GM19025 (cell line): ENCODE measurements at regions not wholly inside any gene's neighbourhood (a gene's known extent, or its start where the extent isn't known, plus 50 kb on each side); places are given as distances from the start of the nearest gene placed in this dataset.

Source experiments
- ATAC-seq: cut with Tn5 transposase; IDR thresholded peaks from one replicate; pipeline ENCODE4 v1.9.1; 2021; ENCODE audit warnings: mild to moderate bottlenecking, low read depth, moderate library complexity; ENCODE audit not compliant: unreplicated experiment

DNA sequence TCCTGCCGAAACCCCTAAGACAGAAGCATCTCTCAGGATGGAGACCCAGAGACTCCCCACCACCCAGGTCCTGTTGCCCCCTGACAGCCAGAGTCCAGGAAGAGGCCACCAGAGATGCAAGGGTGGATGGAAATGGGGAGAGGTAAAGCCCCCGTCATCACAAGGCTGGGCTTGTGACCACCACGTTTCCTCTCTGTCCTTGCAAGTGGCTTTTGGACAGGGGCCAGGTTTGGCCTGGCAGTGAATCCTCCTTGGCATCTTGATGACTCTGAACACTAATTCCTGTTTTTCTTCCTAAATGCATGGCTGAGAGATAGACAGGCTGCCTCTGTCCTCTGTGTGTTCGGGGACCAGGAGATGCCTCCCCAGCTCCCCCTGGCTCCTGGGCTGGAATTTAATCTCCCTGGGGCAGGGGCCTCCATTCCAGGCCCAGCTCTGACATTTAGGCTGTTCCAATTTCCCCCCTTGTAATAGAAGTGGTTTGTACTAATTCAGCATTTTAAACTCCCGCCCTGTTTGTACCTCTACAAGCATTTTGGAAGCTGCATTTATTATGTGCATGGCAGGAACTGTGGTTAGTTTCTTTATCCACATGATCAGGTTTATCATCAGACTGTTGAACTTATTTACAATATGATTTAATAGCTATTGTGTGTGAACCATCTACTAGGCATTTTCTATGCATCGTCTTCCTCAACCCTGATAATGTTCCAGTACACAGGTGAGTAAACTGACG lies 116.1 kb upstream of the IRX6 start:
- ATAC-seq: no peak

DNA sequence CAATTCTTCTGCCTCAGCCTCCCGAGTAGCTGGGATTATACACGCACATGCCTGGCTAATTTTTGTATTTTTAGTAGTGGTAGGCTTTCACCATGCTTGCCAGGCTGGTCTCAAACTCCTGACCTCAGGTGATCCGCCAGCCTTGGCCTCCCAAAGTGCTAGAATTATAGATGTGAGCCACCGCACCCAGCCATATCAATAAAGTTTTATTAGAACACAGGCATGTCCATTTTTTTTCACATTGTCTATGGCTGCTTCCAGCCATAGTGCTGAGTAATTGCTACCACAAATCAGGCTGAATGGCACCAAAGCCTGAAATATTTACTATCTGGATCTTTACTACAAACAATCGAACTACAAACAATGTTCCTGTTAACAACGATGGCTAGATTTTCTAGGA lies 114.4 kb upstream of the IRX6 start:
- ATAC-seq: no peak

DNA sequence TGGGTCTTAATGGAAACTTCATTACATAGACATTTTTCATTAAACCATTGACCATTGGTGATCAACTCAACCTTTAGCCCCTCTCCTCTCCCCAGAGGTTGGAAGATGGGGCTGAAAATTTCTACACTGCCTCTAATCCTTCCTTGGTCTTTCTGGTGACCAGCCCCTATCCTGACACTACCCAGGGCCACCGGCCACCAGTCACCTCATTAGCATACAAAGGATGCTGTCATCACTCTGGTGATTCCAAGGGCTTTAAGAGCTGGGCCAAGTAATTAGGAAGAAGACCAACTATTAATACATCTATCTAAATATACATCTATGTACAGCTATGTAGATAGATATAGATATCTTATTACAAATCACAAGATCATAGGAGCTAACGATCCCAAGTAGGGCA lies 111.2 kb upstream of the IRX6 start:
- no peak for ATAC-seq

DNA sequence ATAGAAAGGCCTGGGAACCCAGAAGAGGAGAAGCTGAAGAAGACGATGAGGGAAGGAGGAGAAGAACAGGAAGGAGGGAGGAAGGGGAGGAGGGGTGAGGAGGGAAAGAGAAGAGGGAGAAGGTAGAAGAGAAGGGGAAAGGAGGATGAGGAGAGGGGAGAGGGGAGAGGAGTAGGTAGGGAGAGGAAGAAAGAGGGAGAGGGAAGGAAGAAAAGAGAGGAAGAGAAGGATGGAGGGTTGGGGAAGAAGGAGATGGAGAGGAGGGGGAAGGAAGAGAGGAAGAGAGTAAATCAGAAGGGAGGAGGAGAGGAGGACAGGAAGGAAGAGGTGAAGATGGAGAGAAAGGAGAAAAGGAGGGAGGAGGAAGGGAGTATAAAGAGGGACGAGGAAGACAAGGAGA lies 109.6 kb upstream of the IRX6 start:
- no peak for ATAC-seq

DNA sequence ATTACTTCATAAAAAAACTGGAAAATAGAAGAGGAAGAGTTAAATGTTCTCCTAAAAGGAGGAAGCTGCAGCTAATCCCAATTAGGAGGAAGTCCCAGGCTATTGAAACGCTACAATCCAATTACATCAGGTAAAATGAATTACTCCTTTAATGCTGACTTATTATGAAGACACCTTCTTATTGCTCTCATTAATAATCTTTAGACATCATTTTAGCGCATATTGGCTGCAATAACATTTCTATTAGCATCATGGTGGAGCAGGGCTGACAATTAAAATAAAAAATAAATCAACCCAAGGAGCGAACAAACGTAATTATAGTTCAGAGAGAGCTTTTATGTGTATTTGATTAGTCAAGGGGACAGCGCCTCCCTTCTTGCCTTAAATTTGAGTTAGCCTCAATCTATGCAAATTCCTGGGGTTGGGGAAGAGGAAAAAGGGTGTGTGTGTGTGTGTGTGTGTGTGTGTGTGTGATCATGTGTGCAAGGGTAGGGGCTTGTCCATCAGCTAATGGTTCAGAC lies 109.0 kb upstream of the IRX6 start:
- ATAC-seq: no peak

- ATAC-seq: no peak
These were observed 106.6 kb upstream of the IRX6 start for GRCh38 chr16:55217392-55217791.

DNA sequence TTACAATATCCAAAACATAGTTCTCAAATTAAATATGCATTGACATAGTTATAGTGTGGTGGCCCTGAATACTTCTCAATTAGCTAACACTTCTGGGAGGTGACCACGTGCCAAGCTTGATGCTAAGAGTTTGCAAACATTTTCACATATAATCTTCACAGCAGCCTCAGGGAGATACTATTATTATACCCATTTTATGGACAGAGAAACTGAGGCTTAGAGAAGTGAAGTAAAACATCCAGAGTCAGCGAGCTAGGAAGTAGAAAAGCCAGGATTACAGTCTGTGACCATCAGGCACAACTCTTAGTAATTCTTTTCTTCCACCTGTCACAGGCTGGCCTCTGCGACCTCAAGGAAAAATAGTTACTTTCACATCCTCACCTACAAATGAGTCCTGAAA lies 102.2 kb upstream of the IRX6 start:
- no peak for ATAC-seq

DNA sequence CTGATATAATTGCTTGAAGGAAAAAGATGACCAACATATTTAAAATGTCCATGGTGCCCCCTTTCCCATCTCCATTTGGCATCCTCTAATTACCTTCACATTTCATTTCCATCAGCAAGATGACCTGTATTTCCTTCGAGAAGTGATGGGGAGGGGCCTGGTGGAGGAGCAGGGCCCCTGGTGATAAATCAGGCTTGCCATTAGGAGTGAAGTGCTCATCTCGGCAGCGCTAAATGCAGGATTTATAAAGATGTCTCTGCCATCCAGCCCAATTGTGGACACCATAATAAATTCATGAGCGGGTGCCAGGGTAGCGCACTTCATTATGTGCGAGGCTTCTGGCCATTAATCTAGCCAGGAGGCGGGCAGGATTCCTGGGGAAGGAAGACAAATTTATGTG lies 101.5 kb upstream of the IRX6 start:
- no peak for ATAC-seq

- ATAC-seq: no peak
These were observed 97.9 kb upstream of the IRX6 start for GRCh38 chr16:55225972-55226542.

GRCh38 chr16:55232822-55233221 lies 91.2 kb upstream of the IRX6 start:
- ATAC-seq: no peak

DNA sequence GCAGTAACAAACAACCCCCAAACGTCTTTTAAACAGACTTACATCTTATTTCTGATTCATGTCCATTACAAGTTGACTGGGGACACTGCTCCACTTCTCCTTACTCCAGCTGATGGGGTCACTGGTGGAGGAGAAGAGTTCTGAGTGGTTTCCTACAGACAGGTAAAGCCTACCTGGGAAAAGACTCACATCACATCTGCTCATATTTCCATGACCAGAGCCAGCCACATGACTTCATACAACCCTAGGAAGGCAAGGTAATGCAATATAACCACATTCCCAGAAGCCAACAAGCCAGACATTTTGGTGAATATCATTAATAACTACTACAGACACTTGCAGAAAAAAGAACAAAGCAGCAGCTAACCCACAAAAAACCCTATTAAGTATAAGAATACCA lies 90.5 kb upstream of the IRX6 start:
- no peak for ATAC-seq

GRCh38 chr16:55236655-55237054 lies 87.3 kb upstream of the IRX6 start:
- ATAC-seq: no peak

DNA sequence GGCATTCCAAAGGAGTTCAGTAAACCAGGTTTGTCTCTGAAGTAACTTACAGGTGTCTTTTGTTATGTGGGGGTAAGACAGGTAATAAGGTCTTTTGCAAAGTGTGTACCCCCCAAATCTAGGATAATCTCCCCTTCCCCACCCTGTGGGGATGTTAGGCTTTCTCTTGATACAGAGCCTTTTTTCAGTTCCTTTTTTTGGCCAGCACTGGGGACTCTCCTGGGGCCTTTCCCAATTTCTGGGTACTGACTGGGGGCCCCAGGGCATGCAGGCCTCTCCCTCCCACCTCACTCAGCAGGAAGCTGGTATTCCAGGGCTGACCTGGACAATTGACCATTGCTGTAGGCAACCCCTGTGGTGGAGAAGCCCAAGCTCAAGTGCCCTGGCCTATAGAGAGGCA lies 84.3 kb upstream of the IRX6 start:
- no peak for ATAC-seq

DNA sequence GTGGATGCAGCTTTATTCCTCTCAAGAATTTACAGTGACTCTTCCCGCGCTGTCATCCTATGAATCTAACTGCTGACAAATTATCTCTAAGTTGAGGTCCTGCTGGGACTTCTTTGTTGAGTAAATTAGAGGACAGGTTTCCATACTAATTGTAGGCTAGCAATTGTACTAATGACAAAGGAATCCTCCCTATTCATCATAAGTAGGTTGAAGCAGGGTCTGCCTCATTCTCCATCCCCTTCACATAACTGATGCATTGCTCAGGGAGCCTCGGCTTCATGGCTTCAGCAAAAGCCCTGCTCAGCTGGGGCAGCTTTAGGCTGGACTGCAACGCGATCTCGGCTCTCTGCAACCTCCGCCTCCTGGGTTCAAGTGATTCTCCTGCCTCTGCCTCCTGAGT lies 83.1 kb upstream of the IRX6 start:
- ATAC-seq: no peak

DNA sequence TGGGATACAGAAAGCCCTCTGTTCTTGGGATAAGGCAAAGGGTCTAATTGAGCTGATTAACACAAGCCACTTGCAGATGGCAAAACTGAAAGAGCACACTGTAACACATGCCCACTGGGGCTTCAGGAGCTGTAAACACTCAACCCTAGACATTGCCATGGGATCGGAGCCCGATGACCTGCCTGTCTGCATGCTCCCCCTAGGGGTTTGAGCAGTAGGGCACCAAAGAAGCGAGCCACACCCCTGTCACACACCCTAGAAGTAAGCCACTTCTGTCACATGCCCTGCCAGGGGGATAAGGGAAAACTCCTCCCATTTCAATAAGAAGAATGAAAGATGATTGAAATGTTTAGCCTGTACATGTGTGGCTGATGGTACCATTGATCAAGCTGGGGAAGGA lies 81.3 kb upstream of the IRX6 start:
- ATAC-seq: no peak

DNA sequence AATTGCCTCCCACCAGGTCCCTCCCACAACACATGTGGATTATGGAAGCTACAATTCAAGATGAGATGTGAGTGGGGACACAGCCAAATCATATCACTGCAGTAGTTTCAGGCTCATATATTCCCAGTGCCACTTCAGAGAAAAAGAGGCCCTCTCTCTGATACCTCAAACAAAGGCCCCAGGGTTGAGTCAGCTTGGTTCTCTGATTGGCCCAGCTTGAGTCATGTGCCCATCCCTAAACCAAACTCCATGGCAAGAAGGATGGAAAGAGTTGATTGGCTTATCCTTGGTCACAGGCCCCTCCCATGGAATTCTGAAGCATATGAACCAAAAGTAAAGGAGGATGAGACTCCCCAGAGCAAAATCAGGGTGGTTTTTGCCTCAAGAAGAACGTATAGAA lies 75.9 kb upstream of the IRX6 start:
- ATAC-seq: no peak

DNA sequence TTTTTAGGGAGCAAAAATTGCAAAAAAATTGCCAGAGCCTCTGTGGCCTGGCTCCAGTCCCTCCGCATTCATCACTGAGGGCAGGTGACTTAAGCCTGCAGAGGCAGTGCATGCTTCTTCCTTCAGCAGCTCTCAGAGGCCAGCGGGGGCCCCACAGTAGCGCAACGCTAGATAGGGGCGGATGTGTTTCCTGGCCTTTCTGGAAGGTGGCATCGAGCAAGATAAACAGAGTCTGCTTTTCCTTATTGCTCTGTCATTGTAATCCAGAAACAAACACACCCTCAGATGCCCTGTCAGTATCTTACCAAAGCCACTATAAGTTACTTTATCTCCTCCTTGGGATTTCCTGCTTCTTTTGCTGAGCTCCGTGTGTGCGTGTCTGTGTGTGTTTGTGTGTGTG lies 75.5 kb upstream of the IRX6 start:
- no peak for ATAC-seq

DNA sequence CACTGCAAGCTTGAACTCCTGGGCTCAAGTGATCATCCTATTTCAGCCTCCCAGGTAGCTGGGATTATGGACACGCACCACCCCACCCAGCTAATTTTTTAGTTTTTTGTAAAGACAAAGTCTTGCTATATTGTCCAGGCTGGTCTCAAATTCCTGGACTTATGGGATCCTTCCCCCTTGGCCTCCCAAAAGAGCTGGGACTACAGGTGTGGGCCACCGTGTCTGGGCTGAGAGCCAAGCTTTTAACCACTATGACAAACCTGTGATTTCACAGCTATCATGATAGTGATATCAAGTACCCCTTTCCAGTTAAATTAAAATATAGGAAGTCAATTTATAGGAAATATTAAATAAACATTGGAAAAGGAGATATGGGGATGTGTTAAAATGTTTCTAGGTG lies 74.6 kb upstream of the IRX6 start:
- ATAC-seq: no peak

- ATAC-seq: no peak
These were observed 74.1 kb upstream of the IRX6 start for GRCh38 chr16:55249936-55250335.

DNA sequence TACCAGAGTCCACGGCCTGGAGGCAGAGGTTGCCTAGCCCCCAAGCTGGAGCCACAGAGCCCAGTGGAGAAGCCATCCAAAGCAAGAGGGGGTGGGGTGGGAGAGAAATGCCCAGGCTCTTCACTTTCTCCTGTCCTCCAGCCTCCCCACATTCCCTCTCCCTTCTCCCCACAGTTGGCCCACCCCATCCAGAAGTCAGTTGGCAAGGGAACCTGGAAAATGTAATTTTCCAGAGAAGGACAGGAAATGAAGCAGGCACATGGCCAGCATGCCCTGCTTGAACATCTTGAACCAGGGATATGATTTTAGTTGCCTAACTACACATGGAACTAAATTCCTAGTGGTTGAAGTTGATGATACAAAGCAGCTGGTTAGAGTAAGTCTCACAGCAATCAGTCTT lies 73.3 kb upstream of the IRX6 start:
- ATAC-seq: no peak

- ATAC-seq: no peak
These were observed 72.9 kb upstream of the IRX6 start for GRCh38 chr16:55251151-55251550.

DNA sequence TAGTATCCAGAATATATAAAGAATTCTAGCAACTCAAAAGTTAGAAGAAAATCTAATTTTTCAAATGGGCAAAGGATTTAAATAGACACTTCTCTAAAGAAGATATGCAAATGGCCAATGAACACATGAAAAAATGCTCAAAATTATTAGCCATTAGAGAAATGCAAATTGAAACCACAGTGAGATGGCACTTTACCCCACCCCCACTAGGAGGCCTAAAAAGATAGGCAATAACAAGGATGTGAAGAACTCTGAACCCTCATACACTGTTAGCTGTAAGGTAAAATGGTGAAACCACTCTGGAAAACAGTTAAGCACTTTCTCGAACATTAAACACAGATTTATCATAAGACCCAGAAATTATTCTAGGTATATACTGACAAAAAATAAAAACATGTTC lies 71.4 kb upstream of the IRX6 start:
- no peak for ATAC-seq
